ENCODE measurements at regions not wholly inside any gene's neighbourhood (a gene's known extent, or its start where the extent isn't known, plus 50 kb on each side); places are given as distances from the start of the nearest gene placed in this dataset.

GRCh38 chr17:72511874-72512273 lies 391.1 kb downstream of the SOX9 start:
- no peak for TF ChIP-seq CTCF (IDR thresholded peaks at IDR 0.05; ENCODE audit: unreplicated experiment)
- Mint-ChIP-seq H3K4me3 (ENCODE audit: unreplicated experiment) (no peak overlapping the region), H3K9me3 (ENCODE audit: unreplicated experiment) (no peaks in the 10 kb centered on the region), H3K27me3 (ENCODE audit: unreplicated experiment) (no peaks in the 10 kb centered on the region), H3K27ac (ENCODE audit: unreplicated experiment) (no peak overlapping the region), H3K36me3 (ENCODE audit: low read depth, unreplicated experiment) (no peaks in the 10 kb centered on the region), H3K4me1 (ENCODE audit: unreplicated experiment) (no peaks in the 10 kb centered on the region)
- DNase-seq (ENCODE audit: low spot score) = no peak

GRCh38 chr17:72512649-72513556 lies 392.1 kb downstream of the SOX9 start:
- Mint-ChIP-seq H3K4me3 (ENCODE audit: unreplicated experiment) (no peak overlapping the region), H3K9me3 (ENCODE audit: unreplicated experiment) (no peaks in the 10 kb centered on the region), H3K4me1 (ENCODE audit: unreplicated experiment) (no peaks in the 10 kb centered on the region), H3K27me3 (ENCODE audit: unreplicated experiment) (no peaks in the 10 kb centered on the region), H3K27ac (ENCODE audit: unreplicated experiment) (no peak overlapping the region), H3K36me3 (ENCODE audit: low read depth, unreplicated experiment) (no peaks in the 10 kb centered on the region)
- DNase-seq (ENCODE audit: low spot score) = no peak
- TF ChIP-seq CTCF (IDR thresholded peaks at IDR 0.05; ENCODE audit: unreplicated experiment) = no peak

GRCh38 chr17:72514321-72514861 lies 393.6 kb downstream of the SOX9 start:
- TF ChIP-seq CTCF (IDR thresholded peaks at IDR 0.05; ENCODE audit: unreplicated experiment) = no peak
- no peak for DNase-seq (ENCODE audit: low spot score)
- H3K9me3 Mint-ChIP-seq (ENCODE audit: unreplicated experiment) = no peaks in the 10 kb centered on the region
- H3K4me1 Mint-ChIP-seq (ENCODE audit: unreplicated experiment) = peaks cover 3% of the 10 kb centered on the region
- H3K36me3 Mint-ChIP-seq (ENCODE audit: low read depth, unreplicated experiment) = no peaks in the 10 kb centered on the region
- H3K27ac Mint-ChIP-seq (ENCODE audit: unreplicated experiment) = no peak overlapping the region
- no peak overlapping the region for H3K4me3 Mint-ChIP-seq (ENCODE audit: unreplicated experiment)
- peaks cover 2% of the 10 kb centered on the region for H3K27me3 Mint-ChIP-seq (ENCODE audit: unreplicated experiment)

GRCh38 chr17:72514891-72515290 lies 394.1 kb downstream of the SOX9 start:
- Mint-ChIP-seq H3K4me1 (ENCODE audit: unreplicated experiment) (peaks cover 3% of the 10 kb centered on the region), H3K4me3 (ENCODE audit: unreplicated experiment) (no peak overlapping the region), H3K9me3 (ENCODE audit: unreplicated experiment) (no peaks in the 10 kb centered on the region), H3K36me3 (ENCODE audit: low read depth, unreplicated experiment) (no peaks in the 10 kb centered on the region), H3K27me3 (ENCODE audit: unreplicated experiment) (peaks cover 3% of the 10 kb centered on the region), H3K27ac (ENCODE audit: unreplicated experiment) (no peak overlapping the region)
- DNase-seq (ENCODE audit: low spot score) = no peak
- TF ChIP-seq CTCF (IDR thresholded peaks at IDR 0.05; ENCODE audit: unreplicated experiment) = no peak
